Activated naive CD4-positive, alpha-beta T cell treated with anti-CD3 and anti-CD28 coated beads, Interleukin-2, amount 50 U/mL, for 24 hours (primary cell): ENCODE measurements at regions not wholly inside any gene's neighbourhood (a gene's known extent, or its start where the extent isn't known, plus 50 kb on each side); places are given as distances from the start of the nearest gene placed in this dataset.

Source experiments
- H3K27ac Mint-ChIP-seq: one replicate; pipeline ENCODE4 v1.8.0; 2021; ENCODE audit warnings: mild to moderate bottlenecking, mixed read lengths
- H3K27me3 Mint-ChIP-seq: one replicate; pipeline ENCODE4 v1.8.0; 2021; ENCODE audit warnings: mixed read lengths
- H3K36me3 Mint-ChIP-seq: one replicate; pipeline ENCODE4 v1.8.0; 2021; ENCODE audit warnings: mixed read lengths
- H3K4me1 Mint-ChIP-seq: one replicate; pipeline ENCODE4 v1.8.0; 2021; ENCODE audit warnings: mixed read lengths
- H3K4me3 Mint-ChIP-seq: one replicate; pipeline ENCODE4 v1.8.0; 2021; ENCODE audit warnings: mild to moderate bottlenecking, mixed read lengths
- H3K9me3 Mint-ChIP-seq: one replicate; pipeline ENCODE4 v1.8.0; 2021; ENCODE audit warnings: mixed read lengths

DNA sequence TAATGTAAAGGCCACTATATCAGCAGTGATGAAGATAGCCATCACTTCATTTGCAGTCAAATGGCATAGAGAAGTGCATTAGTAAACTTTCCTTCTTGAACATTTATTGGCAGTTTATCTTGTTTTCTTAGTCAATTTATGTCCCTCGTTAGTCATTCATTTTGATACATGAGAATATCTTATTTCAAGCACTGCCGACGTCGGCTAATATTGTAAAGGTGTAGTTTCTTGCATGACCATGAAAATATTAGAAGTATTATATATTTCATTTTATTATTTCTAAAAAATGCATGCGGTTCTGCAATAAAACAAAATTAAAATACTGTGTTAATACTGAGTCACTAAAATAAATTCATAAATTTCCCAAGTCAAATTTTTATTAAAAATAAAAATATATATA lies 751.6 kb upstream of the ROBO1 start:
- peaks cover 16% of the 10 kb centered on the region for H3K9me3 Mint-ChIP-seq
- no peak overlapping the region for H3K4me3 Mint-ChIP-seq
- no peaks in the 10 kb centered on the region for H3K36me3 Mint-ChIP-seq
- no peak overlapping the region for H3K27ac Mint-ChIP-seq
- H3K4me1 Mint-ChIP-seq, result no peaks in the 10 kb centered on the region
- H3K27me3 Mint-ChIP-seq, result no peaks in the 10 kb centered on the region

- Mint-ChIP-seq H3K27ac (no peak overlapping the region), H3K9me3 (peaks cover 10% of the 10 kb centered on the region), H3K36me3 (no peaks in the 10 kb centered on the region), H3K4me3 (no peak overlapping the region), H3K27me3 (no peaks in the 10 kb centered on the region), H3K4me1 (no peaks in the 10 kb centered on the region)
These were observed 728.7 kb upstream of the ROBO1 start for GRCh38 chr3:80496452-80496851.

- no peak overlapping the region for H3K27ac Mint-ChIP-seq
- no peak overlapping the region for H3K4me3 Mint-ChIP-seq
- H3K36me3 Mint-ChIP-seq, result no peaks in the 10 kb centered on the region
- H3K9me3 Mint-ChIP-seq, result peaks cover 5% of the 10 kb centered on the region
- H3K27me3 Mint-ChIP-seq, result no peaks in the 10 kb centered on the region
- H3K4me1 Mint-ChIP-seq, result no peaks in the 10 kb centered on the region
These were observed 724.4 kb upstream of the ROBO1 start for GRCh38 chr3:80492162-80492561.

GRCh38 chr3:80472961-80473360 lies 705.2 kb upstream of the ROBO1 start:
- no peaks in the 10 kb centered on the region for H3K36me3 Mint-ChIP-seq
- H3K4me1 Mint-ChIP-seq, result no peaks in the 10 kb centered on the region
- no peak overlapping the region for H3K27ac Mint-ChIP-seq

GRCh38 chr3:80472459-80472858 lies 704.7 kb upstream of the ROBO1 start:
- H3K4me3 Mint-ChIP-seq, result no peak overlapping the region
- H3K27me3 Mint-ChIP-seq, result no peaks in the 10 kb centered on the region
- peaks cover 14% of the 10 kb centered on the region for H3K9me3 Mint-ChIP-seq
- H3K36me3 Mint-ChIP-seq, result no peaks in the 10 kb centered on the region
- no peaks in the 10 kb centered on the region for H3K4me1 Mint-ChIP-seq
- no peak overlapping the region for H3K27ac Mint-ChIP-seq

More at GRCh38 chr3:80472961-80473360, 705.2 kb upstream of the ROBO1 start:
- H3K27me3 Mint-ChIP-seq, result no peaks in the 10 kb centered on the region
- H3K4me3 Mint-ChIP-seq, result no peak overlapping the region
- H3K9me3 Mint-ChIP-seq, result peaks cover 16% of the 10 kb centered on the region

GRCh38 chr3:80470433-80470832 lies 702.6 kb upstream of the ROBO1 start:
- Mint-ChIP-seq H3K27ac (no peak overlapping the region), H3K4me1 (no peaks in the 10 kb centered on the region), H3K27me3 (no peaks in the 10 kb centered on the region), H3K9me3 (peaks cover 14% of the 10 kb centered on the region), H3K4me3 (no peak overlapping the region), H3K36me3 (no peaks in the 10 kb centered on the region)

- Mint-ChIP-seq H3K9me3 (peaks cover 14% of the 10 kb centered on the region), H3K4me1 (no peaks in the 10 kb centered on the region), H3K36me3 (no peaks in the 10 kb centered on the region), H3K4me3 (no peak overlapping the region), H3K27ac (no peak overlapping the region), H3K27me3 (no peaks in the 10 kb centered on the region)
These were observed 697.9 kb upstream of the ROBO1 start for GRCh38 chr3:80465746-80466145.

DNA sequence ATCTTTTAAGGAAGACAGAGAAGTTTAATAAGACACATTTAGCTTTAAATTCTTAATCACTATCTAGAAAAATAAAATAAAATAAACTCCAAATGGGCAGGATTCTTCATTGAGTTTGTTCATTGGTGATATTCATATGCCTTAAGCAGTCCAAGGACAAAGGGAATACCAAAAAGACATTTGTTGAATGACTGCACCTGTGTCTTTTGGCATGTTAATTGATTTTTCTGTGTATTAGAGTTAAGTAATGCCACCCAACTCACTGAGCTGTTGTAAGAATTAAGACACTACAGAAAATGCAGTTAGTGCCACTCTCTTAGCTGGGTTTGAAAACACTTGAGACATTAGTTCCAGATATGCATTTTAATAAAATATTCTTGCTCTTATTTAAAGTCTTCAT lies 683.6 kb upstream of the ROBO1 start:
- H3K4me3 Mint-ChIP-seq, result no peak overlapping the region
- no peaks in the 10 kb centered on the region for H3K27me3 Mint-ChIP-seq
- H3K27ac Mint-ChIP-seq, result no peak overlapping the region
- no peaks in the 10 kb centered on the region for H3K4me1 Mint-ChIP-seq
- H3K36me3 Mint-ChIP-seq, result no peaks in the 10 kb centered on the region
- no peaks in the 10 kb centered on the region for H3K9me3 Mint-ChIP-seq

DNA sequence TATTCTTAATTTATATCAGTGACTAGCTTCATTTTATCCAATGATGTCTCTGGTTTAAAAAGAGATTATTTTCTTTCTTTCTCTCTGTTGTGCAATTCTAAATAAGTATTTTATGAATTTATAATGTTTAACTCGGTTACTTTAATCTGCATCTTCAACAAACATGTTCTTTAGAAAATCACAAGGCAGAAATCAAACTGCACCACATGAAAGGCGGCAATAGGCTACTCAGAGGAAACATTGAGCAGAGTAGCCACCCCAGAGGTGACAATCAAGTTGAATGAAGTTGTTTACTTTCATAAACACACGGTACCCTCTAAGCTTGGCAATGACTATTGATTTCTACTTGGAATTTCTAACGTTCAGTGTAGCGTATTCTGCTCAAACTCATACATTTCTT lies 677.8 kb upstream of the ROBO1 start:
- Mint-ChIP-seq H3K4me3 (no peak overlapping the region), H3K36me3 (no peaks in the 10 kb centered on the region), H3K27me3 (no peaks in the 10 kb centered on the region), H3K27ac (no peak overlapping the region), H3K4me1 (no peaks in the 10 kb centered on the region), H3K9me3 (no peaks in the 10 kb centered on the region)

- no peaks in the 10 kb centered on the region for H3K36me3 Mint-ChIP-seq
- no peaks in the 10 kb centered on the region for H3K4me1 Mint-ChIP-seq
- no peak overlapping the region for H3K27ac Mint-ChIP-seq
- H3K4me3 Mint-ChIP-seq, result no peak overlapping the region
- no peaks in the 10 kb centered on the region for H3K9me3 Mint-ChIP-seq
- H3K27me3 Mint-ChIP-seq, result no peaks in the 10 kb centered on the region
These were observed 677.3 kb upstream of the ROBO1 start for GRCh38 chr3:80445053-80445452.

GRCh38 chr3:80439490-80439889 lies 671.7 kb upstream of the ROBO1 start:
- Mint-ChIP-seq H3K4me1 (no peaks in the 10 kb centered on the region), H3K36me3 (no peaks in the 10 kb centered on the region), H3K4me3 (no peak overlapping the region), H3K9me3 (no peaks in the 10 kb centered on the region), H3K27ac (no peak overlapping the region), H3K27me3 (no peaks in the 10 kb centered on the region)

DNA sequence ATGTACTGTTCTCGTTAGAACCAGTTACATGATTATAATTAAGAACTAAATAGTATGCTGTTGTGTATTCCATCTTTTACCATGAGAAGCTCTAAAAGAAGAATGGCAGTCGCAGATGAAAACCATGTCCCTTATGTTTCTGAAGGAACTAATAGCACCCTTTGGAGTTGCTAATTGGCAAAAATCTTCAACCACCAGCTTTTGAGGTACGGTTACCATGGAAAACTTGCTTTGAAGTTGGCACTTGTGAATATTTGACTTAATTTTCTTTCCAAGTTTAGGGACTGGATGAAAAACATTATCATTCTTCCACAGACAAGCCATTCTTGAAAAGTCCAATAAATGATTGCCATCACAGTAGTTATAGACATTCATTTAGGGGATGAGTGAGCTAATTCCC lies 666.6 kb upstream of the ROBO1 start:
- H3K4me1 Mint-ChIP-seq, result no peaks in the 10 kb centered on the region
- no peaks in the 10 kb centered on the region for H3K27me3 Mint-ChIP-seq
- no peaks in the 10 kb centered on the region for H3K36me3 Mint-ChIP-seq
- no peak overlapping the region for H3K4me3 Mint-ChIP-seq
- H3K9me3 Mint-ChIP-seq, result no peaks in the 10 kb centered on the region
- H3K27ac Mint-ChIP-seq, result no peak overlapping the region

DNA sequence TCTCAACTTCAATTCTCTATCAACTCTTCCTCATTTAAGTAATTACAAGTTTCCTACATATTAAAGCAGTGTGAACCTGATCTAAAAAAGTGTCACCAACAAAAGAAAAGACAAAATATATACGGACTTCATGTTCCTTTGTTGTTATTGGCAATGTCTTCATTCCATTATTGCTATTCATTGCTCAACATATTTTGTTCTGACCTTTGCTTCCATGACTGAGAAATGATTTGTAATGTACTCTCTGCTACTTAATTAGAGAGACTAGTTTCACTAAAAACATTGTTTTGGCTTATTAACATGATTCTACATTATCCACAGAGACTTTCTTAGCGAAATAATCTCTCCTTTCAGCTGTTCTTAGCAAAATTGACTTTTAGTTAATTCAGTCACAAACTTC lies 657.2 kb upstream of the ROBO1 start:
- Mint-ChIP-seq H3K4me3 (no peak overlapping the region), H3K36me3 (no peaks in the 10 kb centered on the region), H3K27me3 (no peaks in the 10 kb centered on the region), H3K4me1 (no peaks in the 10 kb centered on the region), H3K27ac (no peak overlapping the region), H3K9me3 (peaks cover 4% of the 10 kb centered on the region)

GRCh38 chr3:80408030-80408721 lies 640.4 kb upstream of the ROBO1 start:
- H3K27ac Mint-ChIP-seq, result no peak overlapping the region
- no peaks in the 10 kb centered on the region for H3K4me1 Mint-ChIP-seq
- H3K27me3 Mint-ChIP-seq, result no peaks in the 10 kb centered on the region
- H3K4me3 Mint-ChIP-seq, result no peak overlapping the region
- H3K36me3 Mint-ChIP-seq, result no peaks in the 10 kb centered on the region
- no peaks in the 10 kb centered on the region for H3K9me3 Mint-ChIP-seq

- H3K4me3 Mint-ChIP-seq, result no peak overlapping the region
- no peaks in the 10 kb centered on the region for H3K36me3 Mint-ChIP-seq
- no peaks in the 10 kb centered on the region for H3K4me1 Mint-ChIP-seq
- no peaks in the 10 kb centered on the region for H3K9me3 Mint-ChIP-seq
- no peaks in the 10 kb centered on the region for H3K27me3 Mint-ChIP-seq
- no peak overlapping the region for H3K27ac Mint-ChIP-seq
These were observed 637.8 kb upstream of the ROBO1 start for GRCh38 chr3:80405618-80406017.

GRCh38 chr3:80395023-80395422 lies 627.2 kb upstream of the ROBO1 start:
- Mint-ChIP-seq H3K36me3 (no peaks in the 10 kb centered on the region), H3K27me3 (no peaks in the 10 kb centered on the region), H3K4me1 (no peaks in the 10 kb centered on the region), H3K9me3 (no peaks in the 10 kb centered on the region), H3K27ac (no peak overlapping the region), H3K4me3 (no peak overlapping the region)

DNA sequence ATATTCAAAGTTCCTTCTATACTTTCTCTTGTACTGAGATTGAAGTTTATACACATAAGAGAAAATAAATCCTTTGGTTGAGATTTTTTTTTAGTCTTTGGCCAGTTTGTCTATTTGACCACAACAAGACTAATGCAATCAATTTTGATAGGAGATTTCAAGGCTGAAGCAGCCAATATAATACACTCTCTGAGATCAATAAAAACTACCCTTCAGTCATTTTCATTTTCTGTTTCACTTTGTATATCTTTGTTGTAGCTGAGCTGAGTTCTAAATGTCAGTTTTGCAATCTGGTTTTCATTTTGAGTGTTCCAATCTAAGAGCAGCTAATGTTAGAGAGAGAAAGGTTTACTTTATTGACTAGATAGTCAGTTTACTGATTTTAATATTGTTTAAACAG lies 623.8 kb upstream of the ROBO1 start:
- H3K4me1 Mint-ChIP-seq, result no peaks in the 10 kb centered on the region
- no peak overlapping the region for H3K4me3 Mint-ChIP-seq
- H3K9me3 Mint-ChIP-seq, result no peaks in the 10 kb centered on the region
- no peaks in the 10 kb centered on the region for H3K36me3 Mint-ChIP-seq
- H3K27ac Mint-ChIP-seq, result no peak overlapping the region
- H3K27me3 Mint-ChIP-seq, result no peaks in the 10 kb centered on the region
